ENCODE measurements at regions not wholly inside any gene's neighbourhood (a gene's known extent, or its start where the extent isn't known, plus 50 kb on each side); places are given as distances from the start of the nearest gene placed in this dataset.

GRCh38 chr13:40464337-40465014 lies 202.0 kb downstream of the FOXO1 start:
- Mint-ChIP-seq H3K9me3 (peaks cover 0 to 5% (median 0%) of the 10 kb centered on the region in 7 donors), H3K4me1 (no peaks in the 10 kb centered on the region), H3K27me3 (ENCODE audit: low read depth in 3 of 3) (peaks cover 0 to 3% (median 0%) of the 10 kb centered on the region in 3 donors), H3K27ac (peak overlapping the region in 2 of 7 donors; percentile 48 to 61), H3K36me3 (no peaks in the 10 kb centered on the region), H3K4me3 (no peak overlapping the region)
- no peaks in the 10 kb centered on the region for H3K36me3 ChIP-seq (replicated peaks in 1 of 2; ENCODE audit: control insufficient read depth in 1 of 2, insufficient read depth in 2 of 2, low read length in 2 of 2)
- no peak overlapping the region for H2AFZ ChIP-seq (ENCODE audit: insufficient read depth, low read depth, low read length, poor library complexity, severe bottlenecking)
- no peak overlapping the region for H3K27ac ChIP-seq (ENCODE audit: low read depth in 1 of 2, low read length in 2 of 2)
- WGBS (ENCODE audit: insufficient coverage): 99% methylated on average over 7 of the region's 12 CpGs
- no peak overlapping the region for H3K4me3 ChIP-seq (replicated peaks in 1 of 3; ENCODE audit: low read depth in 2 of 3, low read length in 3 of 3)
- H3K79me2 ChIP-seq (ENCODE audit: insufficient read depth, low read length): no peaks in the 10 kb centered on the region
- H3K9me3 ChIP-seq (replicated peaks in 1 of 2; ENCODE audit: control insufficient read depth in 1 of 2, insufficient read depth in 1 of 2, low read length in 2 of 2): no peaks in the 10 kb centered on the region
- H3K9ac ChIP-seq (ENCODE audit: insufficient read depth, low read length, poor library complexity, severe bottlenecking): no peak overlapping the region
- TF ChIP-seq, protein P1, sequence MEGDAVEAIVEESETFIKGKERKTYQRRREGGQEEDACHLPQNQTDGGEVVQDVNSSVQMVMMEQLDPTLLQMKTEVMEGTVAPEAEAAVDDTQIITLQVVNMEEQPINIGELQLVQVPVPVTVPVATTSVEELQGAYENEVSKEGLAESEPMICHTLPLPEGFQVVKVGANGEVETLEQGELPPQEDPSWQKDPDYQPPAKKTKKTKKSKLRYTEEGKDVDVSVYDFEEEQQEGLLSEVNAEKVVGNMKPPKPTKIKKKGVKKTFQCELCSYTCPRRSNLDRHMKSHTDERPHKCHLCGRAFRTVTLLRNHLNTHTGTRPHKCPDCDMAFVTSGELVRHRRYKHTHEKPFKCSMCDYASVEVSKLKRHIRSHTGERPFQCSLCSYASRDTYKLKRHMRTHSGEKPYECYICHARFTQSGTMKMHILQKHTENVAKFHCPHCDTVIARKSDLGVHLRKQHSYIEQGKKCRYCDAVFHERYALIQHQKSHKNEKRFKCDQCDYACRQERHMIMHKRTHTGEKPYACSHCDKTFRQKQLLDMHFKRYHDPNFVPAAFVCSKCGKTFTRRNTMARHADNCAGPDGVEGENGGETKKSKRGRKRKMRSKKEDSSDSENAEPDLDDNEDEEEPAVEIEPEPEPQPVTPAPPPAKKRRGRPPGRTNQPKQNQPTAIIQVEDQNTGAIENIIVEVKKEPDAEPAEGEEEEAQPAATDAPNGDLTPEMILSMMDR (IDR thresholded peaks at IDR 0.05): no peak
- no peaks in the 10 kb centered on the region for H3K4me1 ChIP-seq (ENCODE audit: control insufficient read depth in 1 of 2, insufficient read depth in 2 of 2, low read length in 2 of 2)
- intact Hi-C loops (cut with micrococcal nuclease): no loop called here
- no peaks in the 10 kb centered on the region for H4K20me1 ChIP-seq (ENCODE audit: insufficient read depth, low read length)
- DNase-seq: no peak
- H3K27me3 ChIP-seq (ENCODE audit: control insufficient read depth in 2 of 2, insufficient read depth in 2 of 2, low read length in 2 of 2): no peaks in the 10 kb centered on the region
- no peak overlapping the region for H3K4me2 ChIP-seq (replicated peaks; ENCODE audit: extremely low read depth, low read length, poor library complexity, severe bottlenecking)

DNA sequence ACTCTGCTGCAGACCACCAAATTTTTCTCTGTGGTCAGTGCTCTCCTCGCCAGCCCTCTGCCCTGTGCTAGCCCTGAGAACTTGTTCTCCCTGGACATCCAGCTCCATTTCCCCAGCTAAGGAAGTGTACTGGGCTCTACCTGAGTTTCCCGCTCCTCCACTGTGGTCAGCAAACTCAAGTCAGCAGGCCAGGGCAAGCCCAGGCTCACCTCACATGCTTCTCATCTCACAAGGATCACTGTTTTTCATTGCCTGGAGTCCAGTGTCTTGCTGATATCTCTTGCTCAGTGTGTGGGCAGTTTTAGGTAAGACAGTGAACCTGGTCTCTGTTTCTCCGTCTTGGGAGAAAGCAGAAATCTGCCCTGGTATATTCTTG lies 201.4 kb downstream of the FOXO1 start:
- no peaks in the 10 kb centered on the region for H3K9me3 ChIP-seq (replicated peaks in 1 of 2; ENCODE audit: control insufficient read depth in 1 of 2, insufficient read depth in 1 of 2, low read length in 2 of 2)
- no peaks in the 10 kb centered on the region for H3K79me2 ChIP-seq (ENCODE audit: insufficient read depth, low read length)
- H3K9ac ChIP-seq (ENCODE audit: insufficient read depth, low read length, poor library complexity, severe bottlenecking): no peak overlapping the region
- Mint-ChIP-seq H3K36me3 (no peaks in the 10 kb centered on the region), H3K27me3 (ENCODE audit: low read depth in 3 of 3) (peaks cover 0 to 3% (median 0%) of the 10 kb centered on the region in 3 donors), H3K27ac (peak overlapping the region in 2 of 7 donors; percentile 48 to 61), H3K4me1 (no peaks in the 10 kb centered on the region), H3K4me3 (no peak overlapping the region), H3K9me3 (peaks cover 0 to 6% (median 0%) of the 10 kb centered on the region in 7 donors)
- H3K27me3 ChIP-seq (ENCODE audit: control insufficient read depth in 2 of 2, insufficient read depth in 2 of 2, low read length in 2 of 2): no peaks in the 10 kb centered on the region
- TF ChIP-seq, protein P1 (IDR thresholded peaks at IDR 0.05): no peak
- WGBS (ENCODE audit: insufficient coverage): 95% methylated on average over 3 of the region's 3 CpGs
- H3K4me2 ChIP-seq (replicated peaks; ENCODE audit: extremely low read depth, low read length, poor library complexity, severe bottlenecking): no peak overlapping the region
- H3K27ac ChIP-seq (ENCODE audit: low read depth in 1 of 2, low read length in 2 of 2): no peak overlapping the region
- no peak overlapping the region for H3K4me3 ChIP-seq (replicated peaks in 1 of 3; ENCODE audit: low read depth in 2 of 3, low read length in 3 of 3)
- no peaks in the 10 kb centered on the region for H3K36me3 ChIP-seq (replicated peaks in 1 of 2; ENCODE audit: control insufficient read depth in 1 of 2, insufficient read depth in 2 of 2, low read length in 2 of 2)
- intact Hi-C loops (cut with micrococcal nuclease): no loop called here
- DNase-seq: no peak
- no peaks in the 10 kb centered on the region for H4K20me1 ChIP-seq (ENCODE audit: insufficient read depth, low read length)
- no peaks in the 10 kb centered on the region for H3K4me1 ChIP-seq (ENCODE audit: control insufficient read depth in 1 of 2, insufficient read depth in 2 of 2, low read length in 2 of 2)
- no peak overlapping the region for H2AFZ ChIP-seq (ENCODE audit: insufficient read depth, low read depth, low read length, poor library complexity, severe bottlenecking)
